ENCODE measurements at regions not wholly inside any gene's neighbourhood (a gene's known extent, or its start where the extent isn't known, plus 50 kb on each side); places are given as distances from the start of the nearest gene placed in this dataset.

GRCh38 chr14:84095681-84096080 lies 1434.3 kb upstream of the FLRT2 start:
- TF ChIP-seq EZH2 (IDR thresholded peaks at IDR 0.05; ENCODE audit: borderline replicate concordance) = no peak
- no peak for TF ChIP-seq CTCF (IDR thresholded peaks at IDR 0.05; ENCODE audit: poor library complexity)
- TF ChIP-seq EZH2phosphoT487 (IDR thresholded peaks at IDR 0.05; ENCODE audit: low read depth, severe bottlenecking, unreplicated experiment) = no peak
